Left cardiac atrium (tissue), 4 donors: ENCODE measurements at regions not wholly inside any gene's neighbourhood (a gene's known extent, or its start where the extent isn't known, plus 50 kb on each side); places are given as distances from the start of the nearest gene placed in this dataset.
"Not testable (repeated sequence)": the region's sequence is repeated elsewhere in the genome, so short reads cannot be mapped to it uniquely, and the experiment has no call there.

Source experiments
- ATAC-seq, 2 donors: fragments of 200-7000 bp; cut with Tn5 transposase; one replicate each; pipeline ENCODE4 v1.9.1; 2020; ENCODE audit warnings: mild to moderate bottlenecking in 2 of 2, moderate library complexity in 2 of 2
- DNase-seq: peaks from one replicate; pipeline ENCODE4 v3.0.0-alpha.2; 2020
- intact Hi-C, 2 donors: fragments of 100-400 bp; cut with DNase I; formaldehyde crosslinking; loops; one replicate each; pipeline versions ENCODE4 v1.14.1 to v1.15.1; 2022 to 2023
- donor health status: DM: no; HTN: yes; CAD: no.
- donor health status: DM: no; HTN: yes; CAD: no; lungs with severe emphysema.
- donor health status: DM: yes; HTN: yes; CAD: no.
- donor health status: Dilated cardiomyopathy.

- no peak for DNase-seq
- ATAC-seq, result no peak
- intact Hi-C loops, result no loop called here
Measured at GRCh38 chr2:21369787-21370186, 246.0 kb downstream of the TDRD15 start.

- DNase-seq (no peak), ATAC-seq (no peak)
- intact Hi-C loops, result no loop called here
Measured at GRCh38 chr2:21371499-21372003, 247.8 kb downstream of the TDRD15 start.

- DNase-seq (no peak), ATAC-seq (no peak)
- intact Hi-C loops, result no loop called here
Measured at GRCh38 chr2:21372654-21373053, 248.9 kb downstream of the TDRD15 start.

- intact Hi-C loops, result no loop called here
- no peak for ATAC-seq
- no peak for DNase-seq
Measured at GRCh38 chr2:21376864-21377263, 253.1 kb downstream of the TDRD15 start.

- DNase-seq, result no peak
- intact Hi-C loops, result no loop called here
- ATAC-seq, result no peak
Measured at GRCh38 chr2:21379140-21379539, 255.4 kb downstream of the TDRD15 start.

GRCh38 chr2:21379668-21380067, 255.9 kb downstream of the TDRD15 start:
- intact Hi-C loops, DNase-seq, ATAC-seq: not testable (repeated sequence)

- DNase-seq (no peak), ATAC-seq (no peak)
- intact Hi-C loops, result no loop called here
Measured at GRCh38 chr2:21381421-21381820, 257.7 kb downstream of the TDRD15 start.

GRCh38 chr2:21382701-21383520, 259.1 kb downstream of the TDRD15 start:
- intact Hi-C loops, result no loop called here
- no peak for DNase-seq
- ATAC-seq, result no peak

GRCh38 chr2:21386666-21387065, 262.9 kb downstream of the TDRD15 start:
- no peak for ATAC-seq

GRCh38 chr2:21392649-21393048, 268.9 kb downstream of the TDRD15 start:
- intact Hi-C loops, result no loop called here
- ATAC-seq, result no peak
- DNase-seq, result no peak

More at GRCh38 chr2:21386666-21387065, 262.9 kb downstream of the TDRD15 start:
- no peak for DNase-seq
- intact Hi-C loops, result no loop called here

GRCh38 chr2:21393173-21393572, 269.4 kb downstream of the TDRD15 start:
- ATAC-seq (no peak), DNase-seq (no peak)
- intact Hi-C loops, result no loop called here

- intact Hi-C loops, result no loop called here
- ATAC-seq (peak in 1 of 2 donors; percentile 60), DNase-seq (no peak)
Measured at GRCh38 chr2:21395366-21395765, 271.6 kb downstream of the TDRD15 start.

GRCh38 chr2:21396252-21396651, 272.5 kb downstream of the TDRD15 start:
- intact Hi-C loops, result no loop called here
- peak in 1 of 2 donors; percentile 73 for ATAC-seq

GRCh38 chr2:21401022-21401698, 277.4 kb downstream of the TDRD15 start:
- no peak for DNase-seq
- intact Hi-C loops, result loop anchor here in 1 of 2 donors (10.0 kb wide), 1 partner anchor 226 kb away; no protein-coding TSS in a partner anchor
- no peak for ATAC-seq

More at GRCh38 chr2:21396252-21396651, 272.5 kb downstream of the TDRD15 start:
- no peak for DNase-seq

- intact Hi-C loops, result loop anchor here in 1 of 2 donors (10.0 kb wide), 1 partner anchor 229 kb away; no protein-coding TSS in a partner anchor
- ATAC-seq (no peak), DNase-seq (no peak)
Measured at GRCh38 chr2:21404137-21404536, 280.4 kb downstream of the TDRD15 start.

GRCh38 chr2:21404827-21405625, 281.3 kb downstream of the TDRD15 start:
- ATAC-seq (no peak), DNase-seq (no peak)
- intact Hi-C loops, result loop anchor here in 1 of 2 donors (10.0 kb wide), 1 partner anchor 230 kb away; no protein-coding TSS in a partner anchor

GRCh38 chr2:21406386-21406785, 282.6 kb downstream of the TDRD15 start:
- intact Hi-C loops, result loop anchor here in 1 of 2 donors (10.0 kb wide), 1 partner anchor 232 kb away; no protein-coding TSS in a partner anchor
- DNase-seq (no peak), ATAC-seq (no peak)

GRCh38 chr2:21406911-21407310, 283.1 kb downstream of the TDRD15 start:
- no peak for DNase-seq
- intact Hi-C loops, result loop anchor here in 1 of 2 donors (10.0 kb wide), 1 partner anchor 232 kb away; no protein-coding TSS in a partner anchor
- ATAC-seq, result no peak

- DNase-seq (no peak), ATAC-seq (no peak)
- intact Hi-C loops, result loop anchor here in 1 of 2 donors (10.0 kb wide), 1 partner anchor 233 kb away; no protein-coding TSS in a partner anchor
Measured at GRCh38 chr2:21407851-21408250, 284.1 kb downstream of the TDRD15 start.
